SU-DHL-6 (cell line): ENCODE measurements at regions not wholly inside any gene's neighbourhood (a gene's known extent, or its start where the extent isn't known, plus 50 kb on each side); places are given as distances from the start of the nearest gene placed in this dataset.

Source experiments
- EZH2phosphoT487 ChIP-seq: fragments of 200-600 bp; sonication (generic), shearing (Covaris generic); conservative IDR thresholded peaks from 2 replicates; pipeline ENCODE4 v1.6.1; 2018; ENCODE audit warnings: mild to moderate bottlenecking, antibody characterized with exemption, low read length, moderate library complexity, mixed read lengths
- TF ChIP-seq, protein P1 (sequence below): fragments of 200-600 bp; sonication (generic); IDR thresholded peaks from one replicate; pipeline ENCODE4 v1.5.1; 2017; ENCODE audit warnings: antibody characterized with exemption, mild to moderate bottlenecking, low read length, moderate library complexity; ENCODE audit not compliant: insufficient read depth, poor library complexity, severe bottlenecking

DNA sequence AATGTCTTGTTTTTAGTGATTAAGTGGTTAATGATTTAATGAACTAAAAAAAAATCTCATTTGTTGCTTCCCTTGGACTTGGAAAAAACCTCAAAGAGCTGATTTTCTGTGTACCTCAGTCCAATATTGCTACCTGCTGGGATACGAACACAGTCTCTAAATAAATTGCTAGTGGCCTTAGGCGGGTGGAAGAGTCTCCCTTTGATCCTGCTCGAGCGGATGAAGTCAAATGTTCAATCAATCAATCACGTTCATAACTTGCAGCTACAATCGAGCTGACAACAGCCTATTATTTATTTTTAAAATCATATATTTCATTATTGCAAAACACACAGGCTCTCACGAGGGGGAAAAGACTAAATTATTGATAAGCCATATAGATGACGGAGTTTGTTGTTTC lies 57.3 kb upstream of the HABP2 start:
- TF ChIP-seq, protein P1, sequence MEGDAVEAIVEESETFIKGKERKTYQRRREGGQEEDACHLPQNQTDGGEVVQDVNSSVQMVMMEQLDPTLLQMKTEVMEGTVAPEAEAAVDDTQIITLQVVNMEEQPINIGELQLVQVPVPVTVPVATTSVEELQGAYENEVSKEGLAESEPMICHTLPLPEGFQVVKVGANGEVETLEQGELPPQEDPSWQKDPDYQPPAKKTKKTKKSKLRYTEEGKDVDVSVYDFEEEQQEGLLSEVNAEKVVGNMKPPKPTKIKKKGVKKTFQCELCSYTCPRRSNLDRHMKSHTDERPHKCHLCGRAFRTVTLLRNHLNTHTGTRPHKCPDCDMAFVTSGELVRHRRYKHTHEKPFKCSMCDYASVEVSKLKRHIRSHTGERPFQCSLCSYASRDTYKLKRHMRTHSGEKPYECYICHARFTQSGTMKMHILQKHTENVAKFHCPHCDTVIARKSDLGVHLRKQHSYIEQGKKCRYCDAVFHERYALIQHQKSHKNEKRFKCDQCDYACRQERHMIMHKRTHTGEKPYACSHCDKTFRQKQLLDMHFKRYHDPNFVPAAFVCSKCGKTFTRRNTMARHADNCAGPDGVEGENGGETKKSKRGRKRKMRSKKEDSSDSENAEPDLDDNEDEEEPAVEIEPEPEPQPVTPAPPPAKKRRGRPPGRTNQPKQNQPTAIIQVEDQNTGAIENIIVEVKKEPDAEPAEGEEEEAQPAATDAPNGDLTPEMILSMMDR = no peak
- TF ChIP-seq EZH2phosphoT487 = no peak
